SW480 (cell line): ENCODE measurements at regions not wholly inside any gene's neighbourhood (a gene's known extent, or its start where the extent isn't known, plus 50 kb on each side); places are given as distances from the start of the nearest gene placed in this dataset.
"Not testable (repeated sequence)": the region's sequence is repeated elsewhere in the genome, so short reads cannot be mapped to it uniquely, and the experiment has no call there.

Source experiments
- DNase-seq: peaks from one replicate; pipeline ENCODE4 v3.0.0-alpha.2; 2016; ENCODE audit warnings: low spot score

DNA sequence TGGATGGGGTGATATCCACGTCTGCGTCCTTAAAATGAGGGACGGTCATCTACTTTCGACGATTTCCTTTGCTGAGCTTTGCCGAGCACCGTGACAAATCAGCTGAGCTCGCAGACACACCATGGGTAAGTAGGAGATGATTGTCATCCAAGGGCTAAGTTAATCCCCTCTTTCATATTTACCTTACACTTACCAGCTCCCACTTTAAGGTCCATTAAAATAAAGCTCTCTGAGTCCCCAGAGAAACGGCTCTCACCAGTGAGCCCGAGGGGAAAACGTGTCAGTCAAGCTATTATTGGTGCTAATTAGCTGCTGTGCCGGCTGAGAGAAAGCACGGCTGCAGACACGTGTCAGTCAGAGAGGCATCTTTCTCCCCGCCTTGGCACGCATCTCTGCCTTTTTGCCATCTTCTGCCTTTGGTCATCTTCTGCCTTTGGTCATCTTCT lies 72.2 kb downstream of the CRLF2 start:
- DNase-seq, result no peak

DNA sequence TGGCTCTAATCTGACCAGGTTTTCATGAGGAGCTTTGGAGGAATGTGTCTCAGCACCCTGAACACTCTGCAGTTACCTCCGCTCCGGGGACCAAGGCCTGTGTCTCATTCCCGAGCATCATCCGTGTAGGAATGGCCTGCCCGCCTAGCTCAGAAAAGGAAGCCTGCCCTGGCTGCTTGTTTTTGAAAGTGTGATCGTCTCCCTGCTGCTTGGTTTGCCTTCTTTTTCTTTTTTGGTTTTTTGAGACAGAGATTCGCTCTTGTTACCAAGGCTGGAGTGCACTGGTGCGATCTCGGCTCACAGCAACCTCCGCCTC lies 73.3 kb downstream of the CRLF2 start:
- DNase-seq, result no peak

- no peak for DNase-seq
Observed at GRCh38 chrX:1138476-1139184, 73.8 kb downstream of the CRLF2 start.

GRCh38 chrX:1137531-1137930 lies 74.9 kb downstream of the CRLF2 start:
- DNase-seq, result no peak

DNA sequence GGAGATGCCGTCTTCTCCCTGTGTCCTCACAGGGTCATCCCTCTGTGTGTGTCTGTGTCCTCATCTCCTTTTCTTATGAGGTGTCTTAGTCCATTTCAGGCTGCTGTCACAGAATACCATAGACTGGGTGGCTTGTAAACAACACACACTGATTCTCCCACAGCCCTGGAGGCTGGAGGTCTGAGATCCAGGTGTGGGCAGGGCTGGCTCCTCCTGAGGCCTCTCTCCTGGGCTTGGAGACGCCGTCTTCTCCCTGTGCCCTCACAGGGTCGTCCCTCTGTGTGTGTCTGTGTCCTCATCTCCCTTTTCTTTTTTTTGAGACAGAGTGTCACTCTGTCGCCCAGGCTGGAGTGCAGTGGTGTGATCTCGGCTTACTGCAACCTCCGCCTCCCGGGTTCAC lies 75.9 kb downstream of the CRLF2 start:
- DNase-seq, result not testable (repeated sequence)

- DNase-seq, result no peak
Observed at GRCh38 chrX:1134976-1135375, 77.5 kb downstream of the CRLF2 start.

DNA sequence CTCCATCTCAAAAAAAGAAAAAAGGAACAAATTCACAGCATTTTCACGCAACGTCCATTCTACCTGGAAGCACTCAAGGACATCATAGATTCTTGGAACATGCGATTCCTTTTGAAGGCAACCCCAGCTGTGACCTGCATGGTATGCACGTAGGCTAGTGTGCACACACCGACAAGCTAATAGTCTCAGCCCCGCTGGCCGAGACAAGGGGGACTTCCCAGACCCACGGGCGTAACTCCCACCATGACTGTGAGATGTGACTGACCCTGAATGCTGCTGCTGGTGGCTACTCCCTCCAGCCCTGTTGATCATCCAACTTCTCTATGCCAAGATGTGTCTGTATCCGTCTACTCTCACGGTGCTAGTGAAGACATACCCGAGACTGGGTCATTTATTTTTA lies 78.3 kb downstream of the CRLF2 start:
- no peak for DNase-seq

DNA sequence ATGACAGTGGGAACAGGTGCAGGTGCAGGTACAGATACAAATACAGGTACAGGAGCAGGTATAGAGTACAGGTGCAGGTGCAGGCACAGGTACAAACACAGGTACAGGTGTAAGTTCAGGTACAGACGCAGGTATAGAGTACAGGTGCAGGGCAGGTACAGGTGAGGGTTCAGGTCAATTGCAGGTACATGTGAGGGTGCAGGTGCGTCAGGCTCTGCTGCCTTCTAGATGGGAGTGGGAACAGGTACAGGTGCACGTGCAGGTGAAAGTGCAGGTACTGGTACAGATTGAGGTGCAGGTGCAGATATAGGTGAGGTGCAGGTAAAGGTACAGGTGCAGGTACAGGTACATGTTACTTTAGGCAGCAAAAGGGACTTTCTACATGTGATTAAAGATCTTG lies 85.7 kb downstream of the CRLF2 start:
- no peak for DNase-seq

DNA sequence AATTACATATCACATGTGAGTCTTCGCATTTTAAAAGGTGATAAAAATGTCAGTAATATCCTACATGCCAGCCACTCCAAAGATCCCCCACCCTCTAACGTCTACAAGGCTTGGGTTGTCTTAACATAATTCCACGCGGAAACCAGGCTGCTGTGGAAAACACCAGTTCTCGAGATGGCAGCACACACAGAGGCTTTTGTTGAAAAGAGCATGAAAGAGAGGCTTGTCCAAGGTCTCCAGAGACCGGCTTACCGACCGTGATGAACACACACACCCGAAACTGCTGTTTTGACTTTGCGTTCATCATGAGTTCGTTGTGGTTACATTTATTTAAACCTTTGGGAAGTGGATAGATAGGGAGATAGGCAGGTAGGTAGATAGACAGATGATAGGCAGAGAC lies 87.9 kb downstream of the CRLF2 start:
- DNase-seq, result no peak

DNA sequence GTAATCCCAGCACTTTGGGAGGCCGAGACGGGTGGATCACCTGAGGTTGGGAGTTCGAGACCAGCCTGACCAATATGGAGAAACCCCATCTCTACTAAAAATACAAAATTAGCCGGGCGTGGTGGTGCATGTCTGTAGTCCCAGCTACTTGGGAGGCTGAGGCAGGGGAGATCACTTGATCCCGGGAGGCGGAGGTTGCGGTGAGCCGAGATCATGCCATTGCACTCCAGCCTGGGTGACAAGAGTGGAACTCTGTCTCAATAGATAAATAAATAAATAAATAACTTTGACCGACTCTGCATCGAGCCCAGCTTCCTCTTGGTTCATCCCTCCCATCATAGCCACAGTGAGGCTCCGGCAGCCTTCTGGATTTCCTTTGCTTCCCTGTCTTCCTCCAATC lies 89.6 kb downstream of the CRLF2 start:
- DNase-seq, result not testable (repeated sequence)

GRCh38 chrX:1119275-1119674 lies 93.2 kb downstream of the CRLF2 start:
- no peak for DNase-seq

- DNase-seq, result no peak
Observed at GRCh38 chrX:1118572-1119199, 93.8 kb downstream of the CRLF2 start.

- DNase-seq, result not testable (repeated sequence)
Observed at GRCh38 chrX:1115411-1115810, 97.0 kb downstream of the CRLF2 start.

- DNase-seq, result no peak
Observed at GRCh38 chrX:1112321-1112720, 100.1 kb downstream of the CRLF2 start.

- no peak for DNase-seq
Observed at GRCh38 chrX:1111601-1112300, 100.7 kb downstream of the CRLF2 start.

DNA sequence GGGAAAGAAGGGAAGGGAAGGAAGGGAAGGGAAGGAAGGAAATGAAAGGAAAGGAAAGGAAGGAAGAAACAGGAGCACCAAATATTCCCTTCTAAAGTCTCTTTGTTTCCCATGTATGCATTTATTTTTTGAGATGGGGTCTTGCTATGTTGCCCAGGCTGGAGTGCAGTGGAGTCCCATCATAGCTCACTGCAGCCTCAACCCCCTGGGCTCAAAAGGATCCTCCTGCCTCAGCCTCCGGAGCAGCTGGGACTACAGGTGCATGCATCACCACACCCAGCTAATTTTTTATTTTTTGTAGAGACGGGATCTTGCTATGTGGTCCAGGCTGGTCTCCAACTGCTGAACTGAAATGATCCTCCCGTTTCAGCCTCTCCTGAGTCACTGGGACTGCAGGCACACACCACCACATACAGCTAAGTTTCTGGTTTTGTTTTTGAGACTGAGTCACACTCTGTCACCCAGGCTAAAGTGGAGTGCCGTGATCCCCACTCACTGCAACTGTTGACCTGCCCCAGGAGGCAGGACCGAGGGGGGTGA lies 102.8 kb downstream of the CRLF2 start:
- DNase-seq, result no peak

- DNase-seq, result no peak
Observed at GRCh38 chrX:1108501-1109445, 103.7 kb downstream of the CRLF2 start.

DNA sequence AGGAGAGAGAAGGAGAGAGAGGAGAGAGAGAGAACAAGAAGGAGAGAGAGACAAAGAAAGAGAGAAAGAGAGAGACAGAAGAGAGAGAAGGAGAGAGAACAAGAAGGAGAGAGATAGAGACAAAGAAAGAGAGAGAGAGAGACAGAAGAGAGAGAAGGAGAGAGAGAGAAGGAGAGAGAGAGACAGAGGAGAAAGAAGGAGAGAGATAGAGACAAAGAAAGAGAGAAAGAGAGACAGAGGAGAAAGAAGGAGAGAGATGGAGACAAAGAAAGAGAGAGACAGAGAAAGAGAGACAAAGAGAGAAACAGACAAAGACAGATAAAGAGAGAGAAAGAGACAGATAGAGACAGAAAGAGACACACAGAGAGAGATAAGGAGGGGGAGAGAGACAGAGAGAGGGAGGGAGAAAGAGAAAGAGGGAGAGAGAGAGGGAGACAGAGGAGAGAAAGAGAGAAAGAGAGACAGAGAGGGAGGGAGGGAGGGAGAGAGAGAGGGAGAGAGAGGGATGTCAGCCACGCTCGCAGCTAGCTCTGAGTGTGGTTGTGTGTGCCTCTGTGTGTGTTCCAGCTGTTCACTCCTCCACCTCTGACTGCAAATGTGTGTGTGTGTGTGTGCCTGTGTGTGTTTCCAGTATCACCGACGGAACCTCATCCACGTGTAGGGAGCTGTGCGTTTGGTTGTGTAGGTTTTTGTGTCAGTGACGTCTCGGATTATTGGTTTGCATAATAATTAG lies 105.8 kb downstream of the CRLF2 start:
- no peak for DNase-seq

DNA sequence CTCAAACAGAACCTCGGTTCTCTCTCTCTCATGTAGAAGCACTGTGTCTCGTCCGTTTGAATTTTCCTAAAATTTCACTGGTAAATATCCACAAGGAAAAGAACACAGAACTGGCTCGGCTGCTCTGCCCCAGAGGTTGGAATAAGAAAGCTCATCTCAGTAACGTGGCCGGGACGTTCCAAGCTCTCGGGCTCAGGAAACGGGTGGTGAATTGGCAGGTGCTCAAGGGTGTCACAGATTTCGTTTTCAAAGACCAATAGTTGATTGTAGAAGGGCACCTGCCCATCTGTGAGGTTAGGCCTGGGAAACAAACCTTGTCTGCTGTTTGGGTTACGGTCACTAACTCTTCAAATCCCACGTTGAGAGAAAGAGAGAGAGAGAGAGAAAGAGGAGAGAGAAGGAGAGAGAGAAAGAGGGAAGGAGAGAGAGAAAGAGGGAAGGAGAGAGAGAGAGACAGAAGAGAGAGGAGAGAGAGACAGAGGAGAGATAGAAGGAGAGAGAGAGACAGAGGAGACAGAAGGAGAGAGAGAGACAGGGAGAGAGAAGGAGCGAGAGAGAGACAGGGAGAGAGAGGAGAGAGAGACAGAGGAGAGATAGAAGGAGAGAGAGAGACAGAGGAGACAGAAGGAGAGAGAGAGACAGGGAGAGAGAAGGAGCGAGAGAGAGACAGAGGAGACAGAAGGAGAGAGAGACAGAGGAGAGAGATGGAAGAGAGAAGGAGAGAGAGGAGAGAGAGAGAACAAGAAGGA lies 106.6 kb downstream of the CRLF2 start:
- no peak for DNase-seq

DNA sequence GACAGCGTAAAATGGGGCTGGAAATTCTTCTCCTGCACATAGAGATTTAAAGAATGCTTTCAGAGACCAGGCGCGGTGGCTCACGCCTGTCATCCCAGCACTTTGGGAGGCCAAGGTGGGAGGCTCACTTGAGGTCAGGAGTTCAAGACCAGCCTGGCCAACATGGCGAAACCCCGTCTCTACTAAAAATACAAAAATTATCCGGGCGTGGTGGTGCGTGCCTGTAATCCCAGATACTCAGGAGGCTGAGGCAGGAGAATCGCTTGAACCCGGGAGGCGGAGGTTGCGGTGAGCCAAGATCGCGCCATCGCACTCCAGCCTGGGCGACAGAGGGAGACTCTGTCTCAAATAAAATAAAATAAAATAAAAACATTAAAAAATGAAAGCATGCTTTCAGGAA lies 107.4 kb downstream of the CRLF2 start:
- not testable (repeated sequence) for DNase-seq

- no peak for DNase-seq
Observed at GRCh38 chrX:1103360-1103759, 109.1 kb downstream of the CRLF2 start.
